ENCODE measurements at regions not wholly inside any gene's neighbourhood (a gene's known extent, or its start where the extent isn't known, plus 50 kb on each side); places are given as distances from the start of the nearest gene placed in this dataset.

- TF ChIP-seq CTCF (IDR thresholded peaks at IDR 0.05) (no peak), POLR2A (IDR thresholded peaks at IDR 0.05) (no peak), EP300 (IDR thresholded peaks at IDR 0.05; ENCODE audit: low read depth) (no peak), POLR2AphosphoS5 (IDR thresholded peaks at IDR 0.05) (no peak)
Measured at GRCh38 chr16:6846452-6846851, 486.2 kb upstream of the RBFOX1 start.

All from transverse colon (tissue), 4 donors.